ENCODE measurements at regions not wholly inside any gene's neighbourhood (a gene's known extent, or its start where the extent isn't known, plus 50 kb on each side); places are given as distances from the start of the nearest gene placed in this dataset.

GRCh38 chr19:30310602-30311263, 61.5 kb upstream of the ZNF536 start:
- ATAC-seq (no peak), DNase-seq (no peak)
- intact Hi-C loops (cut with DNase I; ENCODE audit: low total_unique reads) (no loop called here), in situ Hi-C loops (cut with MboI; ENCODE audit: low sequenced_read_pairs in 4 of 4) (no loop called here)
- Histone ChIP-seq H3K27ac (no peak overlapping the region), H3K4me1 (no peaks in the 10 kb centered on the region), H3K4me3 (no peak overlapping the region), H3K9me3 (no peaks in the 10 kb centered on the region), H3K27me3 (no peaks in the 10 kb centered on the region), H3K36me3 (no peaks in the 10 kb centered on the region)
- TF ChIP-seq, protein P1, sequence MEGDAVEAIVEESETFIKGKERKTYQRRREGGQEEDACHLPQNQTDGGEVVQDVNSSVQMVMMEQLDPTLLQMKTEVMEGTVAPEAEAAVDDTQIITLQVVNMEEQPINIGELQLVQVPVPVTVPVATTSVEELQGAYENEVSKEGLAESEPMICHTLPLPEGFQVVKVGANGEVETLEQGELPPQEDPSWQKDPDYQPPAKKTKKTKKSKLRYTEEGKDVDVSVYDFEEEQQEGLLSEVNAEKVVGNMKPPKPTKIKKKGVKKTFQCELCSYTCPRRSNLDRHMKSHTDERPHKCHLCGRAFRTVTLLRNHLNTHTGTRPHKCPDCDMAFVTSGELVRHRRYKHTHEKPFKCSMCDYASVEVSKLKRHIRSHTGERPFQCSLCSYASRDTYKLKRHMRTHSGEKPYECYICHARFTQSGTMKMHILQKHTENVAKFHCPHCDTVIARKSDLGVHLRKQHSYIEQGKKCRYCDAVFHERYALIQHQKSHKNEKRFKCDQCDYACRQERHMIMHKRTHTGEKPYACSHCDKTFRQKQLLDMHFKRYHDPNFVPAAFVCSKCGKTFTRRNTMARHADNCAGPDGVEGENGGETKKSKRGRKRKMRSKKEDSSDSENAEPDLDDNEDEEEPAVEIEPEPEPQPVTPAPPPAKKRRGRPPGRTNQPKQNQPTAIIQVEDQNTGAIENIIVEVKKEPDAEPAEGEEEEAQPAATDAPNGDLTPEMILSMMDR (IDR thresholded peaks at IDR 0.05 in 4 of 5, conservative IDR thresholded peaks at IDR 0.05 in 1 of 5), result no peak
- no peak for TF ChIP-seq POLR2A (IDR thresholded peaks at IDR 0.05)

- DNase-seq, result no peak
- H3K27ac ChIP-seq, result no peak overlapping the region
- no peak for TF ChIP-seq POLR2A (IDR thresholded peaks at IDR 0.05)
- TF ChIP-seq, protein P1 (IDR thresholded peaks at IDR 0.05 in 4 of 5, conservative IDR thresholded peaks at IDR 0.05 in 1 of 5), result no peak
- ATAC-seq, result no peak
- H3K9me3 ChIP-seq, result no peaks in the 10 kb centered on the region
- intact Hi-C loops (cut with DNase I; ENCODE audit: low total_unique reads), result no loop called here
- no peaks in the 10 kb centered on the region for H3K4me1 ChIP-seq
- H3K4me3 ChIP-seq, result no peak overlapping the region
- no peaks in the 10 kb centered on the region for H3K27me3 ChIP-seq
- in situ Hi-C loops (cut with MboI; ENCODE audit: low sequenced_read_pairs in 4 of 4), result no loop called here
- no peaks in the 10 kb centered on the region for H3K36me3 ChIP-seq
These were observed 60.3 kb upstream of the ZNF536 start for GRCh38 chr19:30311911-30312310.

DNA sequence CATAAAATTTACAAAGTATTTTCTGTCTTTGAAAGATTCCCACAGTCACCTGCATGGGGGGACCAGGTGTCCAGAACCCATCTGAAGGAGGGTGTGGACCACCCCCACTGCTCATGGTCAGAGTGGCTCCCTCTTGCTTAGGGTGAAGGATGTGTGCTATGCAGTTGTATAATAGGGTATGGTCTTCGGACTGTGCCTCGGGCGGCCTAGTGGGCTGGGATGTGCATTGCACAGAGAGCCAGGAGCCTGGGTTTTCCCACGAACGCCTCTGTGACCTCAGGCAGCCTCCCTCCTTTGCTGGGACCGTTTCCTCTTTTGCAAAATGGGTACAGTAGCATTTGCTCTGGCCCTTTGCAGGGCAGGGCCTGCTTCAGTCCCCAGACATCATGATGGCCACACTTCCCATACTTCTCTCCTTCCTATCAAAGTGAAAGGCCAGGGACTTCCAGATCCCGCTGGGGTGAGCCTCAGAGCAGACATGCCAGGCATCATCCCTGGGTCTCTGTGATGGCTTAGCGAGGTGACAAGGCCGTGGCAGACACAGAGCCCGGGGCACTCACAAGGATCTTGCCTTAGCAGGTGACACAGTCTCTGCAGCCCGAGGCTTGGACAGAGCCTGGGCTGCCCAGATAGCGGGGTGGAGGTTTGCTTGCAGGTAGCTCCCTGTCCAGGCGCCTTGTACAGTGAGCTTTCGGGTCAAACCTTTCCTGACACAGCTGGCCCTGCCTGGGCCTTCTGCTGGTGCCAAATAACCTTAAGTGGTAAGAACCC, 59.4 kb upstream of the ZNF536 start:
- in situ Hi-C loops (cut with MboI; ENCODE audit: low sequenced_read_pairs in 4 of 4), result no loop called here
- Histone ChIP-seq H3K4me1 (no peaks in the 10 kb centered on the region), H3K27me3 (no peaks in the 10 kb centered on the region), H3K4me3 (no peak overlapping the region), H3K27ac (no peak overlapping the region), H3K9me3 (no peaks in the 10 kb centered on the region), H3K36me3 (no peaks in the 10 kb centered on the region)
- ATAC-seq (no peak), DNase-seq (no peak)
- TF ChIP-seq, protein P1 (IDR thresholded peaks at IDR 0.05 in 4 of 5, conservative IDR thresholded peaks at IDR 0.05 in 1 of 5), result no peak
- no peak for TF ChIP-seq POLR2A (IDR thresholded peaks at IDR 0.05)
- intact Hi-C loops (cut with DNase I; ENCODE audit: low total_unique reads), result no loop called here

GRCh38 chr19:30313353-30313750, 58.8 kb upstream of the ZNF536 start:
- Histone ChIP-seq H3K36me3 (no peaks in the 10 kb centered on the region), H3K4me3 (no peak overlapping the region), H3K27ac (no peak overlapping the region), H3K4me1 (no peaks in the 10 kb centered on the region), H3K27me3 (no peaks in the 10 kb centered on the region), H3K9me3 (no peaks in the 10 kb centered on the region)
- in situ Hi-C loops (cut with MboI; ENCODE audit: low sequenced_read_pairs in 4 of 4), result no loop called here
- intact Hi-C loops (cut with DNase I; ENCODE audit: low total_unique reads), result no loop called here
- no peak for DNase-seq
- no peak for ATAC-seq
- TF ChIP-seq, protein P1 (IDR thresholded peaks at IDR 0.05 in 4 of 5, conservative IDR thresholded peaks at IDR 0.05 in 1 of 5), result no peak
- TF ChIP-seq POLR2A (IDR thresholded peaks at IDR 0.05), result no peak

Data from gastrocnemius medialis (tissue), 4 donors.